NCI-H748 treated with DMSO at 0.1 percent for 48 hours (cell line): ENCODE measurements at regions not wholly inside any gene's neighbourhood (a gene's known extent, or its start where the extent isn't known, plus 50 kb on each side); places are given as distances from the start of the nearest gene placed in this dataset.

Experiments used
- DNase-seq: peaks from one replicate; lab custom pipeline; 2025; lab: John Stamatoyannopoulos, UW

GRCh38 chr12:92032101-92032500 is 113.5 kb downstream of the BTG1 start:
- no peak for DNase-seq

- DNase-seq: no peak
Observed at GRCh38 chr12:92030618-92031017, 115.0 kb downstream of the BTG1 start.

- no peak for DNase-seq
Observed at GRCh38 chr12:92029902-92030586, 115.6 kb downstream of the BTG1 start.

DNA sequence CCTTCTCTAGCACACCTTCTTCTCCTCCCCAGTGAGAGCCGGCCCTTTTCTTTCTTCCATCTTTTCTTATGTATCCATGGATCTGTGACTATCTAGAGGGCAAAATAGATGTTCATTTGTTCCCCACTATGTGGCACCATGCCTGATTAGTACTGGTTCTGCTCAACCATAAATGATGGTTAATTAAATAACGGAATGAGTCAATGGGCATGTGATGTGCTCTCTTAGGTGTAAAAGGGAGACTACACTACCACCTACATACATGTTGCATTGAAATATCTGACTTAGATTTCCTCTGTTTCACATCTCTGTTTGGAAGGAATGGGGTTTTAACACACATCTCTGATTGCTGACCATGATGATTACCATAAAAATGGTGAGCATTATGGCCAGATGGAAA is 116.5 kb downstream of the BTG1 start:
- DNase-seq: no peak

DNA sequence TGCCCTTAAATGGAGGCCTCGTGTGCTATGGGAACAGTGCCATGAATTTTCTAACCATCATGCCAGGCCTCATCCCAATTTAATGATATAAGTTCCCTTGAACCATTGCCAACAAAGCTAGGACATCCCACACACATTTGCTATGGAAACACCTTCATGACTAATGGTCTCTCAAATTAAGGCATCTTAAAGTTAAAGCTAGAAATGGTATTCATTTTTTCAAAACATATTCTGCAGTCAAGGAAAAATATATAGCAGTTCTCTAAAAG is 117.3 kb downstream of the BTG1 start:
- DNase-seq: no peak

- DNase-seq: no peak
Observed at GRCh38 chr12:92027701-92028440, 117.8 kb downstream of the BTG1 start.

DNA sequence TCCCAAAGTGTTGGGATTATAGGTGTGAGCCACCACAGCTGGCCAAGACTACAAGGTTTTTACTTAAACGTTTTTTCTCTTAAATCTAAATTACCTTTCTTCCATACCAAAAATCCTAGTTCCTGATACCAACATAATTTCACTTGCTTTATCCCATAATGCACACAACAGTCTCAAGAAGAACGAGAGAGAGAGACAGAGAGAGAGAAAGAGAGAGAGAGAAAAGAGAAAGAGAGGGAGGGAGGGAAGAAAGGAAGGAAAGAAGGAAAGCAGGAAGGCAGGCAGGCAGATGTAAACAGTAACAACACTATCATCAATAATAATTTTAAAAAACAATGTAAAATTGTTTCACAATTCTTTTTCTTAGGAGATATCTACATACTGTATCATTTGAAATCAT is 118.4 kb downstream of the BTG1 start:
- DNase-seq: no peak

DNA sequence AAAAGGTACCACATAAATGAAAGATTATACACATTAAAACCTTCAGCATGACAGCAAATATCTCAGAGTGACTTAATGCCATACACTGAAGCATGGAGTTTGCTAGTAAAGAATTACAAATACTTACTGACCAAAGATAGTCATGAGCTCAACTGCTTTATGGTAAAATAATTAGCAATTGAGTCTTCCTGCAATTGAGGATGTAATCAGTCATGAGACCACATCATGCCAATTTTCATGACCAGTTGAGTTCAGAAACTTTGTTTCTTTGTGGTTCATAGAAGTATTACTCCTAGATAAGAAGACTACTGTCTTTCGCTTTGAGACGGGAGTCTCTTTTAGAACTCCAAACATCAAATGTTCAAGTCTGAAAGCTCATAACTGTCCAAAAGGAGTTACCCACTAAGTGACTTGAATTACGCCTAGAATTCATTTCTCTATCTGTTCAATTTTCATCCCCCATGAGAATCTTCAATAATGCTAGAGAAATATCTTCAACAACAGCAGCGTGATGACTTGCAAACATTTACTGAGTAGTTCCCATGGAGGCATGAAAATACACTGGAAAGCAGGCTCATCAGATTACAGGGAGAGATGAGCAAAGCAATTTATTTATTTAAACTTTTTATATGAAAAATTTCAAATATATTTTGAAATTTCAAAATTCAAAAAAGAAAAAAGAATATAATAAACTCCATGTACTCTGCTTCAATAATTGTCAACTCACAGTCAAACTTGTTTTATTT is 120.0 kb downstream of the BTG1 start:
- no peak for DNase-seq

DNA sequence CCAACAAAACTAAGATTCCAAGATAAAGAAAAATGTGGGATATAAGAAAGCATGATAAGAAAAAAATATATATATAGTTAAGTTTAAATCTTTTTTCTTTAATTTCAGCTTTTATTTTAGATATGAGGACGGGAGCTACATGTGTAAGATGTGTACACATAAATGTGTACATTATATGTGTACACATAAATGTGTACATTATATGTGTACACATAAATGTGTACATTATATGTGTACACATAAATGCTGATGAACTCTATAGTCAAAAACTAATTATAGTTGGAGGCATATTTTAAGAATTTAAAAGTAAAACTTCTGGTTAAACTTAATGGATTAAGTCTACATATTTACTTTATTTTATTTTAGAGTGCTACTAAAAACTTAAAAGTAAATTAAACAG is 123.6 kb downstream of the BTG1 start:
- no peak for DNase-seq

- peak; percentile 25 for DNase-seq
Observed at GRCh38 chr12:92021666-92022035, 124.0 kb downstream of the BTG1 start.

DNA sequence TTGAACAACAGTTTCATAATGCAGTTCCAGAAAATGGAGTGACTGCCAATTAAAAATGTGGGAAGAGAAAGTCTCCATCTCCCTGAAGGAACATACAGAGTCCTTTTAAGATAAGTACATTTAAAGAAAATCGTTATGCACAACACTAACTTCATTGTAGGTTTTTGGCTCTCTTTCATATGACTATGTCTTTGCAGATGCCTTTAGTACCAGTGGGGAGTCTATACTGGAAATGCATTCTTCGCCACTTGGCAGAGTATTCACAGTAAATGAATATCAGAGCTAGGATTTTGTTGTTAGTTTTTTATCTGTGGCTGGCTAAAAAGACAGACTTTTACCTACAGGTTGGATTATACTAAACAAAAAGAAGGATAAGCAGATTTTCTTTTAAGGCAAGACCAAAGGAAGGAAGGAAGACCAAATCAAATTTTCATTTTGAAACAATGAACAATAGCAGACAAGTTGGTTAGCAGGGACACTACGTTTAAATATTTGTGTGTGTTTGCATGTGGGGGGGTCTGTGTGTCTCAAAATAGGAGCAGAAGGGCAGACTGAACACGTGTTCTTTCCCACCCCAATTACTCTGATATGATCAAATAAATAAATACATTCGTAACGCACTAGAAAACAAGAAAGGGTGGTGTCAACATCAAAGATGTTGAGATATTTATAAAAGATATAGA is 124.5 kb downstream of the BTG1 start:
- DNase-seq: no peak

DNA sequence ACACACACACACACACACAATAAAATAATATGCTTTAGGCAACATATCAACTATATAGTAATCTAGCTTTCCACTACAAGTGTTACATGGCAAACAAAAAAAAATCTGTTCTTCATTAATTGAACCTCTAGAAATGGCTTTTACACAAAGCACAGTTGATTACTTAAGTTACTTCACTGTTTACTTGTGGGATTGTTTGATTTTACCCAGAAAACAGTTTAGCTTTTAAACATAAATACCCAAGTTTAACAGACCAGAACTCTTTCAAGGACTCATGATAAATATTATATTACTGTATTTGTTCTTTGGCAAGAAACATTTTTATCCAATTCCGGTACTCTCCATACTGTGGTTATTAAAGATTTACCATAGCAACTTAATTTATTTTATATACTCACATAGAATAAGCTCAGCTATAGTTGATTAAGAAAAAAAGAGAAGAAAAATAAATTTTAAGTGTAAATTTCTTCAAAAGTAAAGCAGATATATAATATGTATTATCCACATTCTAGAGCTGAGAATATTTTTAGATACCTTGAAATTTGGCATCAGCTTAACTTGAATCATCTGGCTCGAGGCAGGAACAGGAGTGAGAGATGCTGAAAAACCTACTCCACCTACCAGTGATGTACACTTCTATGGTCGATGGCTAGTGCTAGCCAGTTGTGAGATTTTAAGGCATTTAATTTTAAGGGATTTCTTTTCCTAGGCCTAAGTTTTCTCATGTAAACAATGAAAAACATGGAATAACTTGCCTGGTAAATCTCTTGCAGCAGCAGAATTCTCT is 126.0 kb downstream of the BTG1 start:
- no peak for DNase-seq

- no peak for DNase-seq
Observed at GRCh38 chr12:92012691-92013090, 133.0 kb downstream of the BTG1 start.

DNA sequence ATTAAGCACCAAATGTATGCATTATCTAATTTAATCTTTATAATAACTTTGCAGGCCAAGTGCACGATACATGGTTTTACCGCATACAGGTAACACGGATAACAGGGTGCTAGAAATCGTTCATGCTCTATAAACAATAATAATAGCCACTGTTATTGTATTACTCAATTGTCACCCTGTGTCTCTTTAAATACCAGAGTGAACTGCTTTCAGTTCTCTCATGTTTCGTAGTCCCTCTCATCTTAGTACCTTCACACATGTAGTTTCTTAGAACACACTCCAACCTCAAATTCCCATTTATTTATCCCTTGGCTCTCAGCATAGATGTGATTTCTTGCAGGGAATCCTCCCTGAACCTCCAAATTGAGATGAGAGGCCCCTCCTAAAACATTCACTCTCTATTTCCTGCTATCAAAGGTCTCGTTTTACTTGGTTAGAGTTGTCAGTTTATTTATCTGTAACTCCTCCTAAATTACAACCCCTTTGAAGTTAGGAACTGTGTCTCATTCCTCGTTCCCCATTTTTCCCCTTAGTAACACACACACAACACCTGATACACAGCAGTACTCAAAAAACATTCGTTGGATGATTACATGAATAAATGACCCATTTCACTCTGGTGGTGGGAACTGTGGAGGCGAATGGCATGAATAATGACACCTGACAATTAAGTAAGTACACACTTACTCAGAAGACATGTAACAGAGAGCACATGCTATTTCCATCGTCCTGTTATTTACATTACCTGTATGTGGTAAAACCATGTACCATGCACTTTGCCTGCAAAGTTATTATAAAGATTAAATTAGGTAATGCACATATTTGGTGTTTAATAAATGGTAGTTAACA is 134.6 kb downstream of the BTG1 start:
- DNase-seq: peak; percentile 75

DNA sequence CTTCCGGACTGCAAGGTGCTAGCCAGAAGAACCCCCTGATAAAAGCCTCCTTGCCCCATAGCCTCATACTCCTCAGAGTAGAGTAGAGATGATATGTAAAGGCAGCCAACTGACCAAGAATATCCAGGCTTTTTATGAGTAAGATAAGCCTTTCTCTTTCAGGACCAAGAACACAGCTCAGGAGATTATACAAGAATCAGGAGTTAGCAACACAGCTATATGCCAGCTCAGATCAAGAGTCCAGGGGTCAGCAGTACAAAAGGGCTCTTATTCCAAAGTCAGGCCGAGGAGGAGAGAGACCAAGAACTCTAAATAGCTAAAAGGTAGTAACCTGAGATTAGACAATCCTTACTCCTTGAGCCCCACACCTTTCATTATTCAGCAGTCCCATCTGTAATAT is 135.3 kb downstream of the BTG1 start:
- DNase-seq: no peak

- no peak for DNase-seq
Observed at GRCh38 chr12:92008345-92008744, 137.3 kb downstream of the BTG1 start.

DNA sequence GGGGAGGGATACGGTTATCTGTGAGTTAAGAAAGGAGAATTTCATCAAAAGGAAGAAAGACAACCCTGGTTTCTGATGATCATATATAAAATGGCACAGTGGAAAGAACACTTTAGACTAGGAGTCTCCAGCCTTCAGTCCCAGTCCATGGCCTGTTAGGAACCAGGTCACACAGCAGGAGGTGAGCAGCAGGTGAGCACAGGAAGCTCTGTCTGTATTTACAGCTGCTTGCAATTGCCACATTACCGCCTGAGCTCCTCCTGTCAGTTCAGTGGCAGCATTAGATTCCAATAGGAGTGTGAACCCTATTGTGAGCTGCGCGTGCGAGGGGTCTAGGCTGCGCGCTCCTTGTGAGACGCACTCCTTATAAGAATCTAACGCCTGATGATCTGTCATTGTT is 137.9 kb downstream of the BTG1 start:
- DNase-seq: no peak

GRCh38 chr12:92003701-92004100 is 141.9 kb downstream of the BTG1 start:
- no peak for DNase-seq

GRCh38 chr12:92002673-92003382 is 142.8 kb downstream of the BTG1 start:
- DNase-seq: no peak

- no peak for DNase-seq
Observed at GRCh38 chr12:92002195-92002649, 143.4 kb downstream of the BTG1 start.
